ENCODE measurements at regions not wholly inside any gene's neighbourhood (a gene's known extent, or its start where the extent isn't known, plus 50 kb on each side); places are given as distances from the start of the nearest gene placed in this dataset.

DNA sequence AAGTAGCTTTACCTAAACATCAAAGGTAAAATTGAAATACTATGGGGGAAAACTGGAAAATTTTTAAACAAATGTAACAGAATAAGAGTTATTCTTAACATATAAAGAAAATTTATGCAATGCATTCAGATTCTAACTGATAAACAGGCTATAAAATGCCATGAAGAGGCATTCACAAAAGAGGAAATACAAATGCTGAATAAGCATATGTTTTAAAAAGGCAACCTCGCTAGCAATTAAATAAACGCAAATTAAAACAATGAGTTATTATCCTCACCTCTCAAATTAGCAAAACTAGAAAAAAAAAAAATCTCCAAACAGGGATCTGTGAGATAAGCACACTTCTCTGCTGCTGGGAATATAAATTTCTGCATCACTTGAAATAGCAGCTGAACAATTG lies 63.2 kb upstream of the BRINP1 start:
- intact Hi-C loops (cut with DNase I) = no loop called here
- Histone ChIP-seq H3K27ac (ENCODE audit: low read depth in 1 of 2, low read length in 2 of 2) (no peak overlapping the region), H3K27me3 (ENCODE audit: control insufficient read depth in 1 of 2, insufficient read depth in 2 of 2, low read length in 1 of 2) (no peaks in the 10 kb centered on the region), H3K9me3 (ENCODE audit: control insufficient read depth, low read length) (no peaks in the 10 kb centered on the region), H3K4me1 (ENCODE audit: control insufficient read depth in 1 of 2, insufficient read depth in 2 of 2, low read length in 2 of 2) (no peaks in the 10 kb centered on the region), H3K4me3 (ENCODE audit: low read length in 2 of 2) (no peak overlapping the region), H3K36me3 (ENCODE audit: control insufficient read depth in 1 of 2, insufficient read depth in 2 of 2, low read length in 1 of 2) (no peaks in the 10 kb centered on the region)
- ATAC-seq (ENCODE audit: low FRiP score) (no peak), DNase-seq (no peak)
- 81% methylated on average over 2 of the region's 2 CpGs for WGBS, 2 donors

DNA sequence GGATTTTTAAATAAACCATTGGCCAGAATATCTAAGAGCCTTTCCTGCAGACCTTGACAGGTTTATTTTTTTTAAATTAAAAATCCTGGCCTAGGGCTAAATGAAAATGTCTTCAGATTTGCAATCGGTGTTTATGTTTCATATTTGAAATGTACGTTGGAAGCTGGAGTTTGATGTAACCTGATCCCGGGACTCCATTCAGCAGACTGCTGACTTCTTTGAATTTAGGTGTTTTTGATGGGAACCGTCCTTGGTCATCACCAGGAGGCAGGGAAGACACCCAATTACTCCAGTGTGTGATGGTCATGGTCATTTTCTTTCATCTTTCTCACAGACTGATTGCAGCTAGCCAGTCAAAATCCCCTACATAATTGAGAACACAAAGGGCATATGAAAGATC lies 60.1 kb upstream of the BRINP1 start:
- ATAC-seq (ENCODE audit: low FRiP score) (no peak), DNase-seq (no peak)
- Histone ChIP-seq H3K4me1 (ENCODE audit: control insufficient read depth in 1 of 2, insufficient read depth in 2 of 2, low read length in 2 of 2) (no peaks in the 10 kb centered on the region), H3K4me3 (ENCODE audit: low read length in 2 of 2) (no peak overlapping the region), H3K27me3 (ENCODE audit: control insufficient read depth in 1 of 2, insufficient read depth in 2 of 2, low read length in 1 of 2) (no peaks in the 10 kb centered on the region), H3K36me3 (ENCODE audit: control insufficient read depth in 1 of 2, insufficient read depth in 2 of 2, low read length in 1 of 2) (no peaks in the 10 kb centered on the region), H3K27ac (ENCODE audit: low read depth in 1 of 2, low read length in 2 of 2) (no peak overlapping the region), H3K9me3 (ENCODE audit: control insufficient read depth, low read length) (no peaks in the 10 kb centered on the region)
- WGBS, 2 donors = 63 to 71% methylated on average over 4 of the region's 4 CpGs
- intact Hi-C loops (cut with DNase I) = no loop called here

DNA sequence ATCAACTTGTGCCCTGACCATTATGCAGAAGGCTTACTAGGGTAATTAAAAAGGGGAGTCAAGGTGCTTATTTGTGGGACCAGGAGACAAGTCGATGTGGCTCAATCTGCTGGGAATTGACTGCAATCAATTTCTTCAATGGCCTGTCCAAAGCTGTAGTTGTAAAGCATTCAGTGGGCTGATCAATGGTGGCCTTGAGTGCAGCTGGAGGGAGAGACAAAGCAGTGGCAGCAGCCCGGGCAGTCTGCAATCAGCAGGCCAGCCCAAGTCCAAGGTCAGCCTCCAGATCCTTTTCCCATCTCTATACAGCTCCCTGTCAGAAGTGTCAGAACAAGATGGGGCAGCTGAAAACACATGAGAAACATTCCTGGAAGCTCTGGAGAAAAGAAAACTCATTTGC lies 51.0 kb upstream of the BRINP1 start:
- 55 to 69% methylated on average over 2 of the region's 2 CpGs for WGBS, 2 donors
- Histone ChIP-seq H3K4me3 (ENCODE audit: low read length in 2 of 2) (no peak overlapping the region), H3K27me3 (ENCODE audit: control insufficient read depth in 1 of 2, insufficient read depth in 2 of 2, low read length in 1 of 2) (no peaks in the 10 kb centered on the region), H3K36me3 (ENCODE audit: control insufficient read depth in 1 of 2, insufficient read depth in 2 of 2, low read length in 1 of 2) (no peaks in the 10 kb centered on the region), H3K4me1 (ENCODE audit: control insufficient read depth in 1 of 2, insufficient read depth in 2 of 2, low read length in 2 of 2) (no peaks in the 10 kb centered on the region), H3K9me3 (ENCODE audit: control insufficient read depth, low read length) (no peaks in the 10 kb centered on the region), H3K27ac (ENCODE audit: low read depth in 1 of 2, low read length in 2 of 2) (no peak overlapping the region)
- no peak for DNase-seq
- ATAC-seq (ENCODE audit: low FRiP score) = no peak
- intact Hi-C loops (cut with DNase I) = no loop called here

Small RNAs in the stretch of these regions (microRNA-seq; reads per million reads assigned to microRNA genes)
- 0 reads per million in 2 donors for gene MIR147A
